ENCODE measurements at regions not wholly inside any gene's neighbourhood (a gene's known extent, or its start where the extent isn't known, plus 50 kb on each side); places are given as distances from the start of the nearest gene placed in this dataset.

DNA sequence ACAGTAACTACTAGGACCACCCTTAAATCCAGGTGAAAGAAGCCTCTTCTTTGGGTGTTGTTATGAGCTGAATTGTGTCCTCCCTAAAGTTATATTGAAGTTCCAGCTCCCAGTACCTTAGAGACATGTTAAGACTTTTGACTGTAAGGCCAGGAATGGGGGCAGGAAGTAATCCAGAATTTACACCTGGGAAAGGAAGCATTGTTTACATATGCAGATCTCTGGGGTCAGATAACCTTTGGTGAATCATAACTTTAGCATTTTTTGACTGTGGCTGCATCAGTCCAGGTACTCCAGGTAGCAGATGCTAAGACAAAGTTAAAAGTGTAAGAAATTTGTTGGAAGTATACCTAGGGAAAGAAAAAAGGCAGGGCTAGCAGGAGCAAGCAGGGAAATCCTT, 104.9 kb upstream of the CENPE start:
- TF ChIP-seq, protein P1, sequence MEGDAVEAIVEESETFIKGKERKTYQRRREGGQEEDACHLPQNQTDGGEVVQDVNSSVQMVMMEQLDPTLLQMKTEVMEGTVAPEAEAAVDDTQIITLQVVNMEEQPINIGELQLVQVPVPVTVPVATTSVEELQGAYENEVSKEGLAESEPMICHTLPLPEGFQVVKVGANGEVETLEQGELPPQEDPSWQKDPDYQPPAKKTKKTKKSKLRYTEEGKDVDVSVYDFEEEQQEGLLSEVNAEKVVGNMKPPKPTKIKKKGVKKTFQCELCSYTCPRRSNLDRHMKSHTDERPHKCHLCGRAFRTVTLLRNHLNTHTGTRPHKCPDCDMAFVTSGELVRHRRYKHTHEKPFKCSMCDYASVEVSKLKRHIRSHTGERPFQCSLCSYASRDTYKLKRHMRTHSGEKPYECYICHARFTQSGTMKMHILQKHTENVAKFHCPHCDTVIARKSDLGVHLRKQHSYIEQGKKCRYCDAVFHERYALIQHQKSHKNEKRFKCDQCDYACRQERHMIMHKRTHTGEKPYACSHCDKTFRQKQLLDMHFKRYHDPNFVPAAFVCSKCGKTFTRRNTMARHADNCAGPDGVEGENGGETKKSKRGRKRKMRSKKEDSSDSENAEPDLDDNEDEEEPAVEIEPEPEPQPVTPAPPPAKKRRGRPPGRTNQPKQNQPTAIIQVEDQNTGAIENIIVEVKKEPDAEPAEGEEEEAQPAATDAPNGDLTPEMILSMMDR (IDR thresholded peaks at IDR 0.05; ENCODE audit: low read depth, low read length, poor library complexity, severe bottlenecking): no peak
- TF ChIP-seq EZH2phosphoT487 (IDR thresholded peaks at IDR 0.05; ENCODE audit: borderline replicate concordance, low read length): no peak

Data from DOHH2 (cell line).